Vagina (tissue), 2 donors: ENCODE measurements at regions not wholly inside any gene's neighbourhood (a gene's known extent, or its start where the extent isn't known, plus 50 kb on each side); places are given as distances from the start of the nearest gene placed in this dataset.

Source experiments
- DNase-seq, 2 donors: peaks; one replicate each; pipeline ENCODE4 v3.0.0-alpha.2; 2017; ENCODE audit errors: extremely low spot score in 2 of 2
- H3K27ac ChIP-seq: fragments of 200-600 bp; sonication (generic); one replicate; pipeline ENCODE4 v1.5.1; 2019
- H3K27me3 ChIP-seq: fragments of 200-600 bp; sonication (generic); one replicate; pipeline ENCODE4 v1.5.1; 2019
- H3K36me3 ChIP-seq, 2 donors: fragments of 200-600 bp; sonication (generic); one replicate each; pipeline ENCODE4 v1.5.1; 2017 to 2019
- H3K4me1 ChIP-seq: fragments of 200-600 bp; sonication (generic); one replicate; pipeline ENCODE4 v1.5.1; 2019
- H3K4me3 ChIP-seq, 2 donors: fragments of 200-600 bp; sonication (generic); 1 replicate in 1 of 2; 2 replicates in 1 of 2; pipeline ENCODE4 v1.5.1; 2016 to 2019
- H3K9me3 ChIP-seq: fragments of 200-600 bp; sonication (generic); one replicate; pipeline ENCODE4 v1.5.1; 2019
- POLR2A ChIP-seq, 2 donors: fragments of 450-650 bp; IDR thresholded peaks; one replicate each; pipeline ENCODE4 v1.6.1; 2017; ENCODE audit warnings: antibody characterized with exemption in 2 of 2, mild to moderate bottlenecking in 2 of 2, moderate library complexity in 2 of 2
- POLR2AphosphoS5 ChIP-seq, 2 donors: sonication (generic); formaldehyde crosslinking; IDR thresholded peaks; one replicate each; pipeline ENCODE4 v1.9.0; 2017; ENCODE audit warnings: antibody characterized with exemption in 2 of 2, mild to moderate bottlenecking in 2 of 2, low read depth in 1 of 2; ENCODE audit not compliant: insufficient read depth in 1 of 2
- intact Hi-C: fragments of 100-400 bp; cut with DNase I; formaldehyde crosslinking; loops from one replicate; pipeline ENCODE4 v1.15.1; 2023
- TF ChIP-seq, protein P1 (sequence below), 3 experiments: fragments of 450-650 bp in 2 of 3; fragments of 200-600 bp in 1 of 3; sonication (generic) in 1 of 3; IDR thresholded peaks; one replicate each; pipeline ENCODE4 v1.5.1; 2017 to 2019; ENCODE audit warnings: antibody characterized with exemption in 3 of 3, mild to moderate bottlenecking in 2 of 3, moderate library complexity in 2 of 3

- no peak for TF ChIP-seq POLR2A (IDR thresholded peaks at IDR 0.05)
- no peak for TF ChIP-seq POLR2AphosphoS5 (IDR thresholded peaks at IDR 0.05; ENCODE audit: insufficient read depth in 1 of 2, low read depth in 1 of 2)
- TF ChIP-seq, protein P1, sequence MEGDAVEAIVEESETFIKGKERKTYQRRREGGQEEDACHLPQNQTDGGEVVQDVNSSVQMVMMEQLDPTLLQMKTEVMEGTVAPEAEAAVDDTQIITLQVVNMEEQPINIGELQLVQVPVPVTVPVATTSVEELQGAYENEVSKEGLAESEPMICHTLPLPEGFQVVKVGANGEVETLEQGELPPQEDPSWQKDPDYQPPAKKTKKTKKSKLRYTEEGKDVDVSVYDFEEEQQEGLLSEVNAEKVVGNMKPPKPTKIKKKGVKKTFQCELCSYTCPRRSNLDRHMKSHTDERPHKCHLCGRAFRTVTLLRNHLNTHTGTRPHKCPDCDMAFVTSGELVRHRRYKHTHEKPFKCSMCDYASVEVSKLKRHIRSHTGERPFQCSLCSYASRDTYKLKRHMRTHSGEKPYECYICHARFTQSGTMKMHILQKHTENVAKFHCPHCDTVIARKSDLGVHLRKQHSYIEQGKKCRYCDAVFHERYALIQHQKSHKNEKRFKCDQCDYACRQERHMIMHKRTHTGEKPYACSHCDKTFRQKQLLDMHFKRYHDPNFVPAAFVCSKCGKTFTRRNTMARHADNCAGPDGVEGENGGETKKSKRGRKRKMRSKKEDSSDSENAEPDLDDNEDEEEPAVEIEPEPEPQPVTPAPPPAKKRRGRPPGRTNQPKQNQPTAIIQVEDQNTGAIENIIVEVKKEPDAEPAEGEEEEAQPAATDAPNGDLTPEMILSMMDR (IDR thresholded peaks at IDR 0.05) = no peak
- no peaks in the 10 kb centered on the region for H3K9me3 ChIP-seq
- intact Hi-C loops = no loop called here
These were observed 587.9 kb downstream of the GBE1 start for GRCh38 chr3:81173514-81173913.

GRCh38 chr3:81170298-81170697 is 591.1 kb downstream of the GBE1 start:
- H3K4me1 ChIP-seq = no peaks in the 10 kb centered on the region
- H3K4me3 ChIP-seq = no peak overlapping the region
- H3K27me3 ChIP-seq = no peaks in the 10 kb centered on the region
- H3K36me3 ChIP-seq = no peaks in the 10 kb centered on the region
- DNase-seq = no peak
- TF ChIP-seq POLR2A (IDR thresholded peaks at IDR 0.05) = no peak
- TF ChIP-seq POLR2AphosphoS5 (IDR thresholded peaks at IDR 0.05; ENCODE audit: insufficient read depth in 1 of 2, low read depth in 1 of 2) = no peak
- TF ChIP-seq, protein P1 (IDR thresholded peaks at IDR 0.05) = no peak
- H3K27ac ChIP-seq = no peak overlapping the region
- no peaks in the 10 kb centered on the region for H3K9me3 ChIP-seq
- intact Hi-C loops = no loop called here

More at GRCh38 chr3:81173514-81173913, 587.9 kb downstream of the GBE1 start:
- Histone ChIP-seq H3K27ac (no peak overlapping the region), H3K27me3 (no peaks in the 10 kb centered on the region), H3K36me3 (no peaks in the 10 kb centered on the region), H3K4me3 (no peak overlapping the region), H3K4me1 (no peaks in the 10 kb centered on the region)
- no peak for DNase-seq

- intact Hi-C loops = no loop called here
- DNase-seq = no peak
- Histone ChIP-seq H3K27me3 (no peaks in the 10 kb centered on the region), H3K36me3 (no peaks in the 10 kb centered on the region), H3K27ac (no peak overlapping the region), H3K9me3 (no peaks in the 10 kb centered on the region), H3K4me3 (no peak overlapping the region), H3K4me1 (no peaks in the 10 kb centered on the region)
- no peak for TF ChIP-seq POLR2AphosphoS5 (IDR thresholded peaks at IDR 0.05; ENCODE audit: insufficient read depth in 1 of 2, low read depth in 1 of 2)
These were observed 596.6 kb downstream of the GBE1 start for GRCh38 chr3:81164806-81165205.

DNA sequence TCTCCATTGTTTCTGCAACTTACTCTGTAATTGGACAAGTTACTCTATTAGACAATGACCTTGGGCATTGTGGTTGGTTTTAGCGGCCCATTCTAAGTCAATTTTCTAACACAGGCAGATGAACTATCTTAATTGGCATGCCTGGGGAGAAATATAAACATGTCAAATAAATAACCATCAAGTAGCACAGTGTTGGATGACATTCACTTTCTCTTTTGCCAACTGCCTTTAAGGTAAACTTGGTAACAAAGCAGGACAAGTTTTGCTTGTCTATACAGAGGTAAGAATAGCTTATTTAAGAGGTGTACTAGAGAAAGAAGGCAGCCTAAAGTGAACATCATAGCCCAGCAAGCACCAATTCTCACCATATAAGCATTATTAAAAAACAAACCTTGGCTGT is 599.6 kb downstream of the GBE1 start:
- H3K27ac ChIP-seq = no peak overlapping the region
- no peaks in the 10 kb centered on the region for H3K36me3 ChIP-seq
- H3K9me3 ChIP-seq = no peaks in the 10 kb centered on the region
- no peaks in the 10 kb centered on the region for H3K4me1 ChIP-seq
- no peak for DNase-seq
- no peak overlapping the region for H3K4me3 ChIP-seq
- H3K27me3 ChIP-seq = no peaks in the 10 kb centered on the region
- TF ChIP-seq POLR2AphosphoS5 (IDR thresholded peaks at IDR 0.05; ENCODE audit: insufficient read depth in 1 of 2, low read depth in 1 of 2) (no peak), POLR2A (IDR thresholded peaks at IDR 0.05) (no peak)
- TF ChIP-seq, protein P1 (IDR thresholded peaks at IDR 0.05) = no peak
- intact Hi-C loops = no loop called here

GRCh38 chr3:81161100-81161499 is 600.3 kb downstream of the GBE1 start:
- Histone ChIP-seq H3K27ac (no peak overlapping the region), H3K27me3 (no peaks in the 10 kb centered on the region), H3K9me3 (no peaks in the 10 kb centered on the region), H3K4me1 (no peaks in the 10 kb centered on the region), H3K36me3 (no peaks in the 10 kb centered on the region), H3K4me3 (no peak overlapping the region)
- DNase-seq = no peak
- intact Hi-C loops = no loop called here
- TF ChIP-seq POLR2AphosphoS5 (IDR thresholded peaks at IDR 0.05; ENCODE audit: insufficient read depth in 1 of 2, low read depth in 1 of 2) (no peak), POLR2A (IDR thresholded peaks at IDR 0.05) (no peak)
- TF ChIP-seq, protein P1 (IDR thresholded peaks at IDR 0.05) = no peak
